SK-N-SH (cell line): ENCODE measurements at regions not wholly inside any gene's neighbourhood (a gene's known extent, or its start where the extent isn't known, plus 50 kb on each side); places are given as distances from the start of the nearest gene placed in this dataset.

Source experiments
- CTCF ChIA-PET: fragments of 300-600, 350-600 bp; formaldehyde crosslinking; extraction: SDS; loops from one replicate; lab custom pipeline; 2021; lab: Yijun Ruan, JAX
- POLR2A ChIA-PET: fragments of 350-600 bp; sonication (Branson Sonifier 250); formaldehyde crosslinking; extraction: SDS; loops from one replicate; lab custom pipeline; 2020; ENCODE audit warnings: antibody characterized with exemption, inconsistent platforms; lab: Yijun Ruan, JAX
- DNase-seq: peaks from one replicate; pipeline ENCODE4 v3.0.0; 2012
- H2AFZ ChIP-seq: fragments of 200-600 bp; sonication (generic); 2 replicates; pipeline ENCODE4 v1.8.1; 2016; ENCODE audit warnings: antibody characterized with exemption, mild to moderate bottlenecking, low read depth
- H3F3A ChIP-seq: fragments of 200-600 bp; sonication (generic); replicated peaks from 2 replicates; pipeline ENCODE3; 2016; ENCODE audit warnings: antibody characterized with exemption, mild to moderate bottlenecking; ENCODE audit not compliant: insufficient read depth
- H3K27ac ChIP-seq, 2 experiments: fragments of 200-500 bp in 1 of 2; fragments of 200-600 bp in 1 of 2; sonication (Bioruptor generic) in 1 of 2; sonication (generic), shearing (Covaris generic) in 1 of 2; 2 replicates each; pipeline versions ENCODE4 v1.5.1 to v1.6.1; 2014 to 2016; ENCODE audit warnings: low read depth in 2 of 2, inconsistent platforms in 1 of 2, low read length in 1 of 2, mild to moderate bottlenecking in 1 of 2, mixed read lengths in 1 of 2
- H3K27me3 ChIP-seq: fragments of 200-600 bp; sonication (generic), shearing (Covaris generic); 2 replicates; pipeline ENCODE4 v1.6.1; 2016; ENCODE audit warnings: mixed run types; ENCODE audit not compliant: insufficient read depth
- H3K36me3 ChIP-seq, 2 experiments: fragments of 200-500 bp in 1 of 2; fragments of 200-600 bp in 1 of 2; sonication (Bioruptor generic) in 1 of 2; sonication (generic) in 1 of 2; replicated peaks in 1 of 2; 2 replicates each; pipeline versions ENCODE3 to v1.5.1; 2014 to 2016; ENCODE audit warnings: low read length in 1 of 2, mild to moderate bottlenecking in 1 of 2; ENCODE audit not compliant: insufficient read depth in 2 of 2, control insufficient read depth in 1 of 2
- H3K4me1 ChIP-seq, 2 experiments: fragments of 200-500 bp in 1 of 2; fragments of 200-600 bp in 1 of 2; sonication (Bioruptor generic) in 1 of 2; sonication (generic), shearing (Covaris generic) in 1 of 2; 2 replicates each; pipeline versions ENCODE4 v1.5.1 to v1.6.1; 2014 to 2016; ENCODE audit warnings: low read depth in 1 of 2, low read length in 1 of 2, mixed run types in 1 of 2; ENCODE audit not compliant: insufficient read depth in 2 of 2, control insufficient read depth in 1 of 2
- H3K4me2 ChIP-seq: fragments of 200-600 bp; sonication (generic), shearing (Covaris generic); 2 replicates; pipeline ENCODE4 v1.6.1; 2017; ENCODE audit warnings: mixed run types
- H3K4me3 ChIP-seq, 2 experiments: fragments of 200-500 bp in 1 of 2; fragments of 200-600 bp in 1 of 2; sonication (Bioruptor generic) in 1 of 2; sonication (generic), shearing (Covaris generic) in 1 of 2; 2 replicates each; pipeline versions ENCODE4 v1.5.1 to v1.8.1; 2014 to 2016; ENCODE audit warnings: low read depth in 2 of 2, inconsistent platforms in 1 of 2, low read length in 1 of 2, mild to moderate bottlenecking in 1 of 2, mixed read lengths in 1 of 2, moderate library complexity in 1 of 2
- H3K79me2 ChIP-seq: fragments of 200-600 bp; sonication (generic); 2 replicates; pipeline ENCODE4 v1.8.1; 2017; ENCODE audit warnings: mild to moderate bottlenecking; ENCODE audit not compliant: insufficient read depth
- H3K9ac ChIP-seq: fragments of 200-600 bp; sonication (generic); 2 replicates; pipeline ENCODE4 v1.6.1; 2017; ENCODE audit warnings: mixed run types
- H3K9me2 ChIP-seq: fragments of 200-600 bp; sonication (generic); 2 replicates; pipeline ENCODE4 v1.6.1; 2017; ENCODE audit warnings: mixed run types
- H3K9me3 ChIP-seq: fragments of 200-600 bp; sonication (generic); 2 replicates; pipeline ENCODE4 v1.6.1; 2017; ENCODE audit warnings: mixed run types, mild to moderate bottlenecking, moderate library complexity
- H4K20me1 ChIP-seq: fragments of 200-600 bp; sonication (generic); 2 replicates; pipeline ENCODE4 v1.6.1; 2017; ENCODE audit warnings: mild to moderate bottlenecking, mixed run types; ENCODE audit not compliant: insufficient read depth
- CHD2 ChIP-seq: fragments of 150-350 bp; IDR thresholded peaks from 2 replicates; pipeline ENCODE4 v1.6.1; 2018; ENCODE audit warnings: low read length; ENCODE audit not compliant: partially characterized antibody
- EP300 ChIP-seq, 2 experiments: IDR thresholded peaks; 2 replicates each; pipeline versions ENCODE4 v1.4.0 to v1.6.1; 2012; ENCODE audit warnings: borderline replicate concordance in 1 of 2, low read depth in 1 of 2, low read length in 1 of 2
- EZH2phosphoT487 ChIP-seq: fragments of 200-600 bp; sonication (generic); IDR thresholded peaks from 2 replicates; pipeline ENCODE4 v1.6.1; 2017; ENCODE audit warnings: low read depth, mixed run types, mild to moderate bottlenecking, antibody characterized with exemption, moderate library complexity, borderline replicate concordance
- FOSL2 ChIP-seq: IDR thresholded peaks from 2 replicates; pipeline ENCODE4 v1.4.0; 2012; ENCODE audit warnings: low read depth, mild to moderate bottlenecking, moderate library complexity, borderline replicate concordance
- FOXM1 ChIP-seq: IDR thresholded peaks from 2 replicates; pipeline ENCODE4 v1.4.0; 2012; ENCODE audit warnings: low read depth, mild to moderate bottlenecking
- IRF3 ChIP-seq: fragments of 150-350 bp; IDR thresholded peaks from 2 replicates; pipeline ENCODE4 v1.6.1; 2016; ENCODE audit warnings: mild to moderate bottlenecking, low read depth, low read length
- JUND ChIP-seq: IDR thresholded peaks from 2 replicates; pipeline ENCODE4 v1.4.0; 2012
- MEF2A ChIP-seq: IDR thresholded peaks from 2 replicates; pipeline ENCODE4 v1.4.0; 2012; ENCODE audit warnings: low read depth, borderline replicate concordance
- MXI1 ChIP-seq: IDR thresholded peaks from 2 replicates; pipeline ENCODE4 v1.6.1; 2012; ENCODE audit warnings: mild to moderate bottlenecking, low read depth, low read length, improper control_type of control experiment
- POLR2AphosphoS5 ChIP-seq: IDR thresholded peaks from 2 replicates; pipeline ENCODE4 v1.6.1; 2012; ENCODE audit warnings: low read depth, low read length
- RAD21 ChIP-seq: IDR thresholded peaks from 2 replicates; pipeline ENCODE4 v1.6.1; 2012; ENCODE audit warnings: mild to moderate bottlenecking, low read length
- RCOR1 ChIP-seq: fragments of 150-350 bp; IDR thresholded peaks from 2 replicates; pipeline ENCODE4 v1.6.1; 2017; ENCODE audit warnings: antibody characterized with exemption, low read length
- REST ChIP-seq: IDR thresholded peaks from 2 replicates; pipeline ENCODE4 v1.6.1; 2012; ENCODE audit warnings: mild to moderate bottlenecking, low read depth, low read length, moderate library complexity
- RXRA ChIP-seq: IDR thresholded peaks from 2 replicates; pipeline ENCODE4 v1.4.0; 2012; ENCODE audit warnings: low read depth, mild to moderate bottlenecking, borderline replicate concordance
- SIN3A ChIP-seq: IDR thresholded peaks from 2 replicates; pipeline ENCODE4 v1.6.1; 2012; ENCODE audit warnings: low read depth, mild to moderate bottlenecking, low read length, moderate library complexity, borderline replicate concordance
- SMC3 ChIP-seq: IDR thresholded peaks from 2 replicates; pipeline ENCODE4 v1.6.1; 2012; ENCODE audit warnings: low read depth, low read length, improper control_type of control experiment
- TAF1 ChIP-seq: IDR thresholded peaks from 2 replicates; pipeline ENCODE4 v1.6.1; 2012; ENCODE audit warnings: low read depth, mild to moderate bottlenecking, low read length, moderate library complexity, borderline replicate concordance
- USF1 ChIP-seq: IDR thresholded peaks from 2 replicates; pipeline ENCODE4 v1.4.0; 2012; ENCODE audit warnings: low read depth, borderline replicate concordance
- YY1 ChIP-seq: IDR thresholded peaks from 2 replicates; pipeline ENCODE4 v1.4.0; 2012; ENCODE audit warnings: low read depth, mild to moderate bottlenecking
- ZBTB33 ChIP-seq: IDR thresholded peaks from 2 replicates; pipeline ENCODE4 v1.4.0; 2012; ENCODE audit warnings: low read depth, borderline replicate concordance
- WGBS: methylation state at CpG from one replicate; pipeline ENCODE4 v1.1.6; 2017; ENCODE audit warnings: low lambda C conversion rate; 5-methylcytosine and 5-hydroxymethylcytosine counted together

GRCh38 chr4:135357091-135357490 lies 1155.5 kb upstream of the PABPC4L start (continued):
- no peak for TF ChIP-seq REST
- TF ChIP-seq EZH2phosphoT487: no peak
- TF ChIP-seq FOXM1: no peak
- TF ChIP-seq EP300 (IDR thresholded peaks at IDR 0.05; ENCODE audit: borderline replicate concordance in 1 of 2, low read depth in 1 of 2, low read length in 1 of 2): no peak
- no peak for TF ChIP-seq YY1
- TF ChIP-seq, all 33 proteins: peak for 0

- no peak for DNase-seq
- CTCF ChIA-PET: no interaction called here
Observed at GRCh38 chr4:135354876-135355275, 1153.3 kb upstream of the PABPC4L start.

GRCh38 chr4:135353008-135353407 lies 1151.4 kb upstream of the PABPC4L start:
- DNase-seq: no peak
- Histone ChIP-seq H3K4me1 (no peaks in the 10 kb centered on the region), H3K27ac (no peak overlapping the region), H3K27me3 (no peaks in the 10 kb centered on the region), H3K4me2 (no peak overlapping the region), H3K9ac (no peak overlapping the region), H3K9me2 (no peaks in the 10 kb centered on the region), H3K9me3 (no peaks in the 10 kb centered on the region), H2AFZ (no peak overlapping the region), H3K4me3 (no peak overlapping the region), H3F3A (no peaks in the 10 kb centered on the region), H3K36me3 (no peaks in the 10 kb centered on the region), H3K79me2 (no peaks in the 10 kb centered on the region), H4K20me1 (no peaks in the 10 kb centered on the region)
- CTCF ChIA-PET: no interaction called here
- WGBS: 10% methylated on average over 3 of the region's 3 CpGs
- POLR2A ChIA-PET: no interaction called here
- TF ChIP-seq RXRA (no peak), ZBTB33 (no peak), MEF2A (no peak), MXI1 (no peak), TAF1 (no peak), FOSL2 (no peak), CHD2 (no peak), YY1 (no peak), IRF3 (no peak), POLR2AphosphoS5 (no peak), EP300 (IDR thresholded peaks at IDR 0.05; ENCODE audit: borderline replicate concordance in 1 of 2, low read depth in 1 of 2, low read length in 1 of 2) (no peak)

More at GRCh38 chr4:135354876-135355275, 1153.3 kb upstream of the PABPC4L start:
- no peaks in the 10 kb centered on the region for H3K36me3 ChIP-seq
- H3K79me2 ChIP-seq: no peaks in the 10 kb centered on the region
- H3K4me1 ChIP-seq: no peaks in the 10 kb centered on the region
- H2AFZ ChIP-seq: no peak overlapping the region
- H3K9me3 ChIP-seq: no peaks in the 10 kb centered on the region
- H3K27ac ChIP-seq: no peak overlapping the region
- WGBS: 13% methylated on average over 1 of the region's 1 CpG
- no peak overlapping the region for H3K4me3 ChIP-seq
- H3K4me2 ChIP-seq: no peak overlapping the region
- POLR2A ChIA-PET: no interaction called here
- H3K9me2 ChIP-seq: no peaks in the 10 kb centered on the region
- TF ChIP-seq YY1: no peak
- no peak for TF ChIP-seq JUND
- no peak for TF ChIP-seq RAD21
- no peak for TF ChIP-seq MXI1
- no peak for TF ChIP-seq SIN3A
- TF ChIP-seq FOSL2: no peak
- no peak for TF ChIP-seq USF1
- no peak for TF ChIP-seq RCOR1
- no peak for TF ChIP-seq SMC3
- no peaks in the 10 kb centered on the region for H4K20me1 ChIP-seq
- no peaks in the 10 kb centered on the region for H3K27me3 ChIP-seq
- H3K9ac ChIP-seq: no peak overlapping the region
- no peaks in the 10 kb centered on the region for H3F3A ChIP-seq
